ENCODE measurements at regions not wholly inside any gene's neighbourhood (a gene's known extent, or its start where the extent isn't known, plus 50 kb on each side); places are given as distances from the start of the nearest gene placed in this dataset.

DNA sequence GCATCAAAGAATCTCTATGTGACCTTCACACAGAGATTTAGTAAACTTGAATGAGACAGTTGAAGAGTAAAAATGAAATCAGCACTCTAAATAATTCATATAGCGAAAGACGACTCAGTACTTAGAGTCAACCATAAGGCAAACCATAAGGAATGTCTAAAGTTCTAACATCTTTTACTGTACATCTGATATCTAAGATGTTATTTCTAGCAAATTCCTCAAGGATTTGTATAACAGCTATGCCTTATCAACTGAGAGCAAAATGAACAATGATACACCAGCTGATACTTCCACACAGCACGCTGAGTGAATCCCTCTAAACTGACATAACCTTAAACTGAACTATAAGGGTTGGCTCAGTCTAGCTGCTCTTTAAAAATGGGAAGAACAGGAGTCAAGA lies 760.3 kb downstream of the EFNA5 start:
- H3K27ac ChIP-seq (ENCODE audit: low read depth, low read length), result no peak overlapping the region
- no TSS peak for BruUV-seq (replicated peaks)
- ATAC-seq, result no peak
- no peaks in the 10 kb centered on the region for H3K4me1 ChIP-seq (ENCODE audit: control insufficient read depth in 1 of 2, insufficient read depth in 2 of 2, low read length in 2 of 2)
- no peak for DNase-seq (ENCODE audit: low read depth, low spot score)
- ChIA-PET RAD21 (ENCODE audit: low non-redundant PET in 1 of 2, low total read pairs in 2 of 2, uncharacterized antibody in 2 of 2, unreplicated experiment in 2 of 2) (no interaction called here), POLR2A (no interaction called here), CTCF (no interaction called here)
- TF ChIP-seq POLR2A (IDR thresholded peaks at IDR 0.05; ENCODE audit: borderline replicate concordance, extremely low read depth, insufficient read depth, insufficient read length) (no peak), TCF7L2 (IDR thresholded peaks at IDR 0.05; ENCODE audit: borderline replicate concordance, extremely low read depth, insufficient read depth, insufficient read length) (no peak), CBX3 (IDR thresholded peaks at IDR 0.05; ENCODE audit: low read depth) (no peak), EGR1 (IDR thresholded peaks at IDR 0.05; ENCODE audit: low read depth) (no peak), POLR2AphosphoS5 (IDR thresholded peaks at IDR 0.05; ENCODE audit: low read depth, low read length) (no peak), JUND (IDR thresholded peaks at IDR 0.05) (no peak), YY1 (IDR thresholded peaks at IDR 0.05; ENCODE audit: extremely low read depth, insufficient replicate concordance, low read depth, low read length) (no peak), FOSL1 (IDR thresholded peaks at IDR 0.05; ENCODE audit: low read depth) (no peak), EZH2phosphoT487 (IDR thresholded peaks at IDR 0.05; ENCODE audit: borderline replicate concordance) (no peak), RAD21 (IDR thresholded peaks at IDR 0.05; ENCODE audit: low read depth) (no peak), ZNF274 (IDR thresholded peaks at IDR 0.05; ENCODE audit: low read depth, low read length) (no peak)
- TF ChIP-seq, protein P1, sequence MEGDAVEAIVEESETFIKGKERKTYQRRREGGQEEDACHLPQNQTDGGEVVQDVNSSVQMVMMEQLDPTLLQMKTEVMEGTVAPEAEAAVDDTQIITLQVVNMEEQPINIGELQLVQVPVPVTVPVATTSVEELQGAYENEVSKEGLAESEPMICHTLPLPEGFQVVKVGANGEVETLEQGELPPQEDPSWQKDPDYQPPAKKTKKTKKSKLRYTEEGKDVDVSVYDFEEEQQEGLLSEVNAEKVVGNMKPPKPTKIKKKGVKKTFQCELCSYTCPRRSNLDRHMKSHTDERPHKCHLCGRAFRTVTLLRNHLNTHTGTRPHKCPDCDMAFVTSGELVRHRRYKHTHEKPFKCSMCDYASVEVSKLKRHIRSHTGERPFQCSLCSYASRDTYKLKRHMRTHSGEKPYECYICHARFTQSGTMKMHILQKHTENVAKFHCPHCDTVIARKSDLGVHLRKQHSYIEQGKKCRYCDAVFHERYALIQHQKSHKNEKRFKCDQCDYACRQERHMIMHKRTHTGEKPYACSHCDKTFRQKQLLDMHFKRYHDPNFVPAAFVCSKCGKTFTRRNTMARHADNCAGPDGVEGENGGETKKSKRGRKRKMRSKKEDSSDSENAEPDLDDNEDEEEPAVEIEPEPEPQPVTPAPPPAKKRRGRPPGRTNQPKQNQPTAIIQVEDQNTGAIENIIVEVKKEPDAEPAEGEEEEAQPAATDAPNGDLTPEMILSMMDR (IDR thresholded peaks at IDR 0.05 in 2 of 3, conservative IDR thresholded peaks at IDR 0.05 in 1 of 3; ENCODE audit: borderline replicate concordance in 1 of 3, insufficient read depth in 1 of 3, low read depth in 2 of 3, low read length in 2 of 3), result no peak
- TF ChIP-seq, protein P2, sequence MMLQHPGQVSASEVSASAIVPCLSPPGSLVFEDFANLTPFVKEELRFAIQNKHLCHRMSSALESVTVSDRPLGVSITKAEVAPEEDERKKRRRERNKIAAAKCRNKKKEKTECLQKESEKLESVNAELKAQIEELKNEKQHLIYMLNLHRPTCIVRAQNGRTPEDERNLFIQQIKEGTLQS (IDR thresholded peaks at IDR 0.05), result no peak
- TF ChIP-seq, protein P3, sequence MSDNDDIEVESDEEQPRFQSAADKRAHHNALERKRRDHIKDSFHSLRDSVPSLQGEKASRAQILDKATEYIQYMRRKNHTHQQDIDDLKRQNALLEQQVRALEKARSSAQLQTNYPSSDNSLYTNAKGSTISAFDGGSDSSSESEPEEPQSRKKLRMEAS (IDR thresholded peaks at IDR 0.05), result no peak
- TF ChIP-seq, protein P4, sequence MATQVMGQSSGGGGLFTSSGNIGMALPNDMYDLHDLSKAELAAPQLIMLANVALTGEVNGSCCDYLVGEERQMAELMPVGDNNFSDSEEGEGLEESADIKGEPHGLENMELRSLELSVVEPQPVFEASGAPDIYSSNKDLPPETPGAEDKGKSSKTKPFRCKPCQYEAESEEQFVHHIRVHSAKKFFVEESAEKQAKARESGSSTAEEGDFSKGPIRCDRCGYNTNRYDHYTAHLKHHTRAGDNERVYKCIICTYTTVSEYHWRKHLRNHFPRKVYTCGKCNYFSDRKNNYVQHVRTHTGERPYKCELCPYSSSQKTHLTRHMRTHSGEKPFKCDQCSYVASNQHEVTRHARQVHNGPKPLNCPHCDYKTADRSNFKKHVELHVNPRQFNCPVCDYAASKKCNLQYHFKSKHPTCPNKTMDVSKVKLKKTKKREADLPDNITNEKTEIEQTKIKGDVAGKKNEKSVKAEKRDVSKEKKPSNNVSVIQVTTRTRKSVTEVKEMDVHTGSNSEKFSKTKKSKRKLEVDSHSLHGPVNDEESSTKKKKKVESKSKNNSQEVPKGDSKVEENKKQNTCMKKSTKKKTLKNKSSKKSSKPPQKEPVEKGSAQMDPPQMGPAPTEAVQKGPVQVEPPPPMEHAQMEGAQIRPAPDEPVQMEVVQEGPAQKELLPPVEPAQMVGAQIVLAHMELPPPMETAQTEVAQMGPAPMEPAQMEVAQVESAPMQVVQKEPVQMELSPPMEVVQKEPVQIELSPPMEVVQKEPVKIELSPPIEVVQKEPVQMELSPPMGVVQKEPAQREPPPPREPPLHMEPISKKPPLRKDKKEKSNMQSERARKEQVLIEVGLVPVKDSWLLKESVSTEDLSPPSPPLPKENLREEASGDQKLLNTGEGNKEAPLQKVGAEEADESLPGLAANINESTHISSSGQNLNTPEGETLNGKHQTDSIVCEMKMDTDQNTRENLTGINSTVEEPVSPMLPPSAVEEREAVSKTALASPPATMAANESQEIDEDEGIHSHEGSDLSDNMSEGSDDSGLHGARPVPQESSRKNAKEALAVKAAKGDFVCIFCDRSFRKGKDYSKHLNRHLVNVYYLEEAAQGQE (IDR thresholded peaks at IDR 0.05; ENCODE audit: low read depth), result no peak
- TF ChIP-seq, protein P5, sequence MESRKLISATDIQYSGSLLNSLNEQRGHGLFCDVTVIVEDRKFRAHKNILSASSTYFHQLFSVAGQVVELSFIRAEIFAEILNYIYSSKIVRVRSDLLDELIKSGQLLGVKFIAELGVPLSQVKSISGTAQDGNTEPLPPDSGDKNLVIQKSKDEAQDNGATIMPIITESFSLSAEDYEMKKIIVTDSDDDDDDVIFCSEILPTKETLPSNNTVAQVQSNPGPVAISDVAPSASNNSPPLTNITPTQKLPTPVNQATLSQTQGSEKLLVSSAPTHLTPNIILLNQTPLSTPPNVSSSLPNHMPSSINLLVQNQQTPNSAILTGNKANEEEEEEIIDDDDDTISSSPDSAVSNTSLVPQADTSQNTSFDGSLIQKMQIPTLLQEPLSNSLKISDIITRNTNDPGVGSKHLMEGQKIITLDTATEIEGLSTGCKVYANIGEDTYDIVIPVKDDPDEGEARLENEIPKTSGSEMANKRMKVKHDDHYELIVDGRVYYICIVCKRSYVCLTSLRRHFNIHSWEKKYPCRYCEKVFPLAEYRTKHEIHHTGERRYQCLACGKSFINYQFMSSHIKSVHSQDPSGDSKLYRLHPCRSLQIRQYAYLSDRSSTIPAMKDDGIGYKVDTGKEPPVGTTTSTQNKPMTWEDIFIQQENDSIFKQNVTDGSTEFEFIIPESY (IDR thresholded peaks at IDR 0.05; ENCODE audit: extremely low read depth, insufficient replicate concordance, low read length), result no peak
- H3K36me3 ChIP-seq (ENCODE audit: control insufficient read depth in 1 of 2, insufficient read depth in 2 of 2, low read length in 2 of 2), result no peaks in the 10 kb centered on the region
- H3K27me3 ChIP-seq (ENCODE audit: insufficient read depth, low read length), result no peaks in the 10 kb centered on the region
- H3K79me2 ChIP-seq (ENCODE audit: insufficient read depth, low read length), result no peaks in the 10 kb centered on the region
- H3K4me3 ChIP-seq (replicated peaks in 1 of 2; ENCODE audit: low read depth in 1 of 2, low read length in 2 of 2), result no peak overlapping the region
- H3K9ac ChIP-seq (ENCODE audit: low read length), result no peak overlapping the region
- H3K4me2 ChIP-seq (ENCODE audit: low read length), result no peak overlapping the region
- H3K9me3 ChIP-seq (ENCODE audit: control insufficient read depth in 1 of 2, insufficient read depth in 1 of 2, low read depth in 1 of 2, low read length in 2 of 2), result no peaks in the 10 kb centered on the region
- no peaks in the 10 kb centered on the region for H4K20me1 ChIP-seq (ENCODE audit: insufficient read depth)
- intact Hi-C loops (cut with micrococcal nuclease), result no loop called here
- no peak overlapping the region for H2AFZ ChIP-seq (ENCODE audit: low read depth, low read length, poor library complexity, severe bottlenecking)
- H3K9me2 ChIP-seq (ENCODE audit: insufficient read depth), result no peaks in the 10 kb centered on the region

Measured in HCT116 (cell line).